PC-3 (cell line): ENCODE measurements at regions not wholly inside any gene's neighbourhood (a gene's known extent, or its start where the extent isn't known, plus 50 kb on each side); places are given as distances from the start of the nearest gene placed in this dataset.

ENCODE experiments used
- CTCF ChIP-seq: fragments of 300-600 bp; sonication (generic); conservative IDR thresholded peaks from 2 replicates; pipeline ENCODE4 v1.5.1; 2017; ENCODE audit warnings: antibody characterized with exemption, low read depth, mild to moderate bottlenecking, low read length
- EZH2 ChIP-seq: fragments of 300-600 bp; sonication (generic); IDR thresholded peaks from one replicate; pipeline ENCODE4 v1.6.1; 2017; ENCODE audit warnings: antibody characterized with exemption, mild to moderate bottlenecking, low read length; ENCODE audit not compliant: unreplicated experiment

DNA sequence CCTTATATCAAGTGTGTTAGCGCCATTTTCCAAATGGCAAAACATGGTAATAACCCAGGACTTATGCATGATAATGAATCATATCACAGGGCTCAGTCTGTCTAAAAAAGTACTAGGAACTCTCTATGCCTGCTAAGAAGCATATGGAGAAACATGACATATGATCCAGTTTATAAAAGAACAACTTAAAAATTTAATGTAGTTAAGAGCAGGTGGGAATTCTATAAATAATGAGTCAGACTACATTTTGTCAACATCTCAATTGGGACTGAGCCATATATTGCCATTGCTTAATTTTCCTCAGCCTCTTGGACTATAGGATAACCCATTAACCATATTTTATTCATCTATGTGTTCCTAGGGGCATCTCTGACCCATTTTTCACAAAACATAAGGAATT is 360.4 kb upstream of the AGA start:
- TF ChIP-seq CTCF, result no peak
- TF ChIP-seq EZH2, result no peak
